ENCODE measurements at regions not wholly inside any gene's neighbourhood (a gene's known extent, or its start where the extent isn't known, plus 50 kb on each side); places are given as distances from the start of the nearest gene placed in this dataset.

- H3K4me3 ChIP-seq (ENCODE audit: low read length in 2 of 2), result no peak overlapping the region
- no peaks in the 10 kb centered on the region for H3K36me3 ChIP-seq (ENCODE audit: control insufficient read depth in 1 of 2, insufficient read depth in 2 of 2, low read length in 1 of 2)
- intact Hi-C loops (cut with DNase I), result no loop called here
- DNase-seq (no peak), ATAC-seq (ENCODE audit: low FRiP score) (no peak)
- H3K4me1 ChIP-seq (ENCODE audit: control insufficient read depth in 1 of 2, insufficient read depth in 2 of 2, low read length in 2 of 2), result no peaks in the 10 kb centered on the region
- H3K9me3 ChIP-seq (ENCODE audit: control insufficient read depth, low read length), result no peaks in the 10 kb centered on the region
- no peak overlapping the region for H3K27ac ChIP-seq (ENCODE audit: low read depth in 1 of 2, low read length in 2 of 2)
- H3K27me3 ChIP-seq (ENCODE audit: control insufficient read depth in 1 of 2, insufficient read depth in 2 of 2, low read length in 1 of 2), result no peaks in the 10 kb centered on the region
These were observed 553.6 kb upstream of the ATP2B1 start for GRCh38 chr12:90262251-90262650.

- H3K9me3 ChIP-seq (ENCODE audit: control insufficient read depth, low read length), result no peaks in the 10 kb centered on the region
- H3K4me3 ChIP-seq (ENCODE audit: low read length in 2 of 2), result no peak overlapping the region
- ATAC-seq (ENCODE audit: low FRiP score), result no peak
- H3K27ac ChIP-seq (ENCODE audit: low read depth in 1 of 2, low read length in 2 of 2), result no peak overlapping the region
- intact Hi-C loops (cut with DNase I), result no loop called here
- no peaks in the 10 kb centered on the region for H3K27me3 ChIP-seq (ENCODE audit: control insufficient read depth in 1 of 2, insufficient read depth in 2 of 2, low read length in 1 of 2)
- no peak for DNase-seq
- no peaks in the 10 kb centered on the region for H3K4me1 ChIP-seq (ENCODE audit: control insufficient read depth in 1 of 2, insufficient read depth in 2 of 2, low read length in 2 of 2)
- H3K36me3 ChIP-seq (ENCODE audit: control insufficient read depth in 1 of 2, insufficient read depth in 2 of 2, low read length in 1 of 2), result no peaks in the 10 kb centered on the region
These were observed 552.6 kb upstream of the ATP2B1 start for GRCh38 chr12:90261283-90261682.

DNA sequence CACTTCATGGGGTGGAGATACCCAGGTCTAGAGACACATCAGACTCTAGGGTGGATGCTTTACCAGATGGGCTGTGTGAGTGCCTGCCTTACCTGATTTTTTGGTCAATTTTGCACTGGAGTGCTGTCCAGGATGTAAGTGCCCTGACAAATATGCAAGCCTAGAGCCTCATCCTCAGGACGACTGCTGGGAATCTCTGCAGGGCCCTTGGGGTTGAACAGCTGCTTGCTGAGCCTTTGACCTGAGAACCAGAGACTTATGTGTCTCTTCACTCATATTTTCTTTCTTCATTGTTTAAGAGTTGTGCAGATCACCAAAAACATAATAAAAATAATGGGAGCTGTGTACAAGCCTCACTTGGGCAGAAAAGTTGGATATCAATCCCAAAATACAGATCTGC lies 551.5 kb upstream of the ATP2B1 start:
- no peaks in the 10 kb centered on the region for H3K36me3 ChIP-seq (ENCODE audit: control insufficient read depth in 1 of 2, insufficient read depth in 2 of 2, low read length in 1 of 2)
- DNase-seq (no peak), ATAC-seq (ENCODE audit: low FRiP score) (no peak)
- no peak overlapping the region for H3K27ac ChIP-seq (ENCODE audit: low read depth in 1 of 2, low read length in 2 of 2)
- intact Hi-C loops (cut with DNase I), result no loop called here
- no peaks in the 10 kb centered on the region for H3K9me3 ChIP-seq (ENCODE audit: control insufficient read depth, low read length)
- WGBS, 2 donors, result 79 to 90% methylated on average over 1 of the region's 1 CpG
- H3K27me3 ChIP-seq (ENCODE audit: control insufficient read depth in 1 of 2, insufficient read depth in 2 of 2, low read length in 1 of 2), result no peaks in the 10 kb centered on the region
- H3K4me3 ChIP-seq (ENCODE audit: low read length in 2 of 2), result no peak overlapping the region
- no peaks in the 10 kb centered on the region for H3K4me1 ChIP-seq (ENCODE audit: control insufficient read depth in 1 of 2, insufficient read depth in 2 of 2, low read length in 2 of 2)

- 97% methylated on average over 4 of the region's 4 CpGs for WGBS, 2 donors
- Histone ChIP-seq H3K9me3 (ENCODE audit: control insufficient read depth, low read length) (no peaks in the 10 kb centered on the region), H3K27me3 (ENCODE audit: control insufficient read depth in 1 of 2, insufficient read depth in 2 of 2, low read length in 1 of 2) (no peaks in the 10 kb centered on the region), H3K27ac (ENCODE audit: low read depth in 1 of 2, low read length in 2 of 2) (no peak overlapping the region), H3K4me3 (ENCODE audit: low read length in 2 of 2) (no peak overlapping the region), H3K36me3 (ENCODE audit: control insufficient read depth in 1 of 2, insufficient read depth in 2 of 2, low read length in 1 of 2) (no peaks in the 10 kb centered on the region), H3K4me1 (ENCODE audit: control insufficient read depth in 1 of 2, insufficient read depth in 2 of 2, low read length in 2 of 2) (no peaks in the 10 kb centered on the region)
- no peak for DNase-seq
- intact Hi-C loops (cut with DNase I), result no loop called here
- no peak for ATAC-seq (ENCODE audit: low FRiP score)
These were observed 549.4 kb upstream of the ATP2B1 start for GRCh38 chr12:90257927-90258624.

- DNase-seq (no peak), ATAC-seq (ENCODE audit: low FRiP score) (no peak)
- Histone ChIP-seq H3K4me3 (ENCODE audit: low read length in 2 of 2) (no peak overlapping the region), H3K27me3 (ENCODE audit: control insufficient read depth in 1 of 2, insufficient read depth in 2 of 2, low read length in 1 of 2) (no peaks in the 10 kb centered on the region), H3K9me3 (ENCODE audit: control insufficient read depth, low read length) (no peaks in the 10 kb centered on the region), H3K36me3 (ENCODE audit: control insufficient read depth in 1 of 2, insufficient read depth in 2 of 2, low read length in 1 of 2) (no peaks in the 10 kb centered on the region), H3K27ac (ENCODE audit: low read depth in 1 of 2, low read length in 2 of 2) (no peak overlapping the region), H3K4me1 (ENCODE audit: control insufficient read depth in 1 of 2, insufficient read depth in 2 of 2, low read length in 2 of 2) (peaks cover 3 to 5% of the 10 kb centered on the region in 2 donors)
- intact Hi-C loops (cut with DNase I), result no loop called here
These were observed 546.2 kb upstream of the ATP2B1 start for GRCh38 chr12:90254796-90255195.

DNA sequence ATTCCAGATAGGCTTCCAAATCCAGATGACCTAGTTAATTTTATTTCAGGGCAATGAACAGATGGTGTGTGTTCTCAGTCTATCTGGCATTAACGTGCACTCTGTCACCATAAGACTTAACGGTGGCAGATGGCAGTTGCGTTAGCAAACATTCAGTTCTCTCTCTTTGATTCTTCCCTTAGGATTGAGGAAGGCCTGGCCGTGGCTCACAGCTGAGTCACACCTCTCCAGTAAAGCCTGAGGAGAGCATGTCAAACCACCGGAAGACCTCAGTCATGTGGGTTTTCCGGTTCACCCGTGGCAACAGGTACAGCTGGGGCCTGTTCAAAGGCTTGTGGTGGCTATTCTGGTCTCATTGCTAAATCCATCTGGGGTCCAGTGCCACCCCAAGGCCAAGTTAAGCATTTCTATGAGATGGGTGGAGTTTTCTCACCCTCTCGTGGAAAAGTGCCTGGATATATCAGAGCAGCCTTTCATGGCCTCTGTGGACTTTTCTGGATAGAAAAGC lies 545.1 kb upstream of the ATP2B1 start:
- peaks cover 3 to 5% of the 10 kb centered on the region in 2 donors for H3K4me1 ChIP-seq (ENCODE audit: control insufficient read depth in 1 of 2, insufficient read depth in 2 of 2, low read length in 2 of 2)
- no peak overlapping the region for H3K4me3 ChIP-seq (ENCODE audit: low read length in 2 of 2)
- WGBS, 2 donors, result 29 to 32% methylated on average over 8 of the region's 8 CpGs
- intact Hi-C loops (cut with DNase I), result no loop called here
- ATAC-seq (ENCODE audit: low FRiP score), result peak; percentile 58
- H3K9me3 ChIP-seq (ENCODE audit: control insufficient read depth, low read length), result no peaks in the 10 kb centered on the region
- DNase-seq, result peak; percentile 75 to 78
- H3K27me3 ChIP-seq (ENCODE audit: control insufficient read depth in 1 of 2, insufficient read depth in 2 of 2, low read length in 1 of 2), result no peaks in the 10 kb centered on the region
- no peaks in the 10 kb centered on the region for H3K36me3 ChIP-seq (ENCODE audit: control insufficient read depth in 1 of 2, insufficient read depth in 2 of 2, low read length in 1 of 2)
- H3K27ac ChIP-seq (ENCODE audit: low read depth in 1 of 2, low read length in 2 of 2), result no peak overlapping the region

- no peaks in the 10 kb centered on the region for H3K36me3 ChIP-seq (ENCODE audit: control insufficient read depth in 1 of 2, insufficient read depth in 2 of 2, low read length in 1 of 2)
- intact Hi-C loops (cut with DNase I), result no loop called here
- no peaks in the 10 kb centered on the region for H3K9me3 ChIP-seq (ENCODE audit: control insufficient read depth, low read length)
- ATAC-seq (ENCODE audit: low FRiP score), result no peak
- WGBS, 2 donors, result 90 to 95% methylated on average over 4 of the region's 4 CpGs
- DNase-seq, result no peak
- H3K4me1 ChIP-seq (ENCODE audit: control insufficient read depth in 1 of 2, insufficient read depth in 2 of 2, low read length in 2 of 2), result peaks cover 3 to 5% of the 10 kb centered on the region in 2 donors
- H3K4me3 ChIP-seq (ENCODE audit: low read length in 2 of 2), result no peak overlapping the region
- no peak overlapping the region for H3K27ac ChIP-seq (ENCODE audit: low read depth in 1 of 2, low read length in 2 of 2)
- no peaks in the 10 kb centered on the region for H3K27me3 ChIP-seq (ENCODE audit: control insufficient read depth in 1 of 2, insufficient read depth in 2 of 2, low read length in 1 of 2)
These were observed 544.5 kb upstream of the ATP2B1 start for GRCh38 chr12:90253136-90253535.

DNA sequence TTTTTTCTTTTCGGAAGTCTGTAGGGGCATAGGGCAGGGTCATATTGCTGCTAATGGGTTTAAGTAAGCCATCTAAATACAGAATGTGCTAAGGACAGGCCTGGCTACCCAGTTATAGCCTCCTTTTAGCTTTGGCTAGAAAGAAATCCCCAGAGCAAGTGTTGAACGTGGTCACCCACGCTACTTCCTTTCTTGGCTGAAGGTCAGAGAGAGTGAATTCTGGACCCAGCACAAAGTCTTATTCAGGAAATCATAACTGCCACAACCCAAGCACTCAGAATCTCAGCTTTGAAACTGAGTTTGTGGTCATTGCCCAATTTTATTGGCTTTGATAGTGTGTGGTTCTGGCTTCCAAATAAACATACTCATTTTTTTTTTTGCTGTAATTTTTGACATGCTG lies 542.1 kb upstream of the ATP2B1 start:
- no peaks in the 10 kb centered on the region for H3K36me3 ChIP-seq (ENCODE audit: control insufficient read depth in 1 of 2, insufficient read depth in 2 of 2, low read length in 1 of 2)
- intact Hi-C loops (cut with DNase I), result no loop called here
- ATAC-seq (ENCODE audit: low FRiP score) (peak; percentile 66), DNase-seq (peak in 1 of 2 donors; percentile 44)
- H3K4me1 ChIP-seq (ENCODE audit: control insufficient read depth in 1 of 2, insufficient read depth in 2 of 2, low read length in 2 of 2), result peaks cover 3 to 5% of the 10 kb centered on the region in 2 donors
- H3K9me3 ChIP-seq (ENCODE audit: control insufficient read depth, low read length), result no peaks in the 10 kb centered on the region
- WGBS, 2 donors, result 2% methylated on average over 3 of the region's 3 CpGs
- H3K27me3 ChIP-seq (ENCODE audit: control insufficient read depth in 1 of 2, insufficient read depth in 2 of 2, low read length in 1 of 2), result no peaks in the 10 kb centered on the region
- peak overlapping the region in 1 of 2 donors; percentile 33 for H3K27ac ChIP-seq (ENCODE audit: low read depth in 1 of 2, low read length in 2 of 2)
- no peak overlapping the region for H3K4me3 ChIP-seq (ENCODE audit: low read length in 2 of 2)

GRCh38 chr12:90250042-90250441 lies 541.4 kb upstream of the ATP2B1 start:
- peaks cover 3 to 5% of the 10 kb centered on the region in 2 donors for H3K4me1 ChIP-seq (ENCODE audit: control insufficient read depth in 1 of 2, insufficient read depth in 2 of 2, low read length in 2 of 2)
- H3K9me3 ChIP-seq (ENCODE audit: control insufficient read depth, low read length), result no peaks in the 10 kb centered on the region
- H3K27ac ChIP-seq (ENCODE audit: low read depth in 1 of 2, low read length in 2 of 2), result no peak overlapping the region
- no peaks in the 10 kb centered on the region for H3K27me3 ChIP-seq (ENCODE audit: control insufficient read depth in 1 of 2, insufficient read depth in 2 of 2, low read length in 1 of 2)
- ATAC-seq (ENCODE audit: low FRiP score), result no peak
- WGBS, 2 donors, result 59 to 62% methylated on average over 6 of the region's 6 CpGs
- no peak for DNase-seq
- intact Hi-C loops (cut with DNase I), result no loop called here
- H3K36me3 ChIP-seq (ENCODE audit: control insufficient read depth in 1 of 2, insufficient read depth in 2 of 2, low read length in 1 of 2), result no peaks in the 10 kb centered on the region
- no peak overlapping the region for H3K4me3 ChIP-seq (ENCODE audit: low read length in 2 of 2)
